Bronchial epithelial cell (primary cell): ENCODE measurements at regions not wholly inside any gene's neighbourhood (a gene's known extent, or its start where the extent isn't known, plus 50 kb on each side); places are given as distances from the start of the nearest gene placed in this dataset.
A peak's percentile ranks its signal among the peaks of the same experiment; 100 is the strongest.

Experiments used
- DNase-seq: peaks from one replicate; pipeline ENCODE4 v3.0.0-alpha.2; 2010; ENCODE audit warnings: low read depth
- FAIRE-seq: peaks from 2 replicates; lab custom pipeline; 2011; peaks lifted over from hg19 to GRCh38; lab: Jason Lieb, UNC
- H3K27me3 ChIP-seq: 2 replicates; pipeline ENCODE4 v1.5.1; 2011; ENCODE audit warnings: low read length; ENCODE audit not compliant: control insufficient read depth, insufficient read depth
- H3K36me3 ChIP-seq: 2 replicates; pipeline ENCODE4 v1.5.1; 2011; ENCODE audit warnings: low read length; ENCODE audit not compliant: control insufficient read depth, insufficient read depth
- H3K4me3 ChIP-seq: 2 replicates; pipeline ENCODE4 v1.5.1; 2011; ENCODE audit warnings: mild to moderate bottlenecking, low read depth, low read length, control low read depth
- TF ChIP-seq, protein P1 (sequence below): IDR thresholded peaks from 2 replicates; pipeline ENCODE4 v1.5.1; 2011; ENCODE audit warnings: mild to moderate bottlenecking, moderate library complexity, low read length, control low read depth, inconsistent platforms; ENCODE audit not compliant: insufficient read depth, severe bottlenecking

DNA sequence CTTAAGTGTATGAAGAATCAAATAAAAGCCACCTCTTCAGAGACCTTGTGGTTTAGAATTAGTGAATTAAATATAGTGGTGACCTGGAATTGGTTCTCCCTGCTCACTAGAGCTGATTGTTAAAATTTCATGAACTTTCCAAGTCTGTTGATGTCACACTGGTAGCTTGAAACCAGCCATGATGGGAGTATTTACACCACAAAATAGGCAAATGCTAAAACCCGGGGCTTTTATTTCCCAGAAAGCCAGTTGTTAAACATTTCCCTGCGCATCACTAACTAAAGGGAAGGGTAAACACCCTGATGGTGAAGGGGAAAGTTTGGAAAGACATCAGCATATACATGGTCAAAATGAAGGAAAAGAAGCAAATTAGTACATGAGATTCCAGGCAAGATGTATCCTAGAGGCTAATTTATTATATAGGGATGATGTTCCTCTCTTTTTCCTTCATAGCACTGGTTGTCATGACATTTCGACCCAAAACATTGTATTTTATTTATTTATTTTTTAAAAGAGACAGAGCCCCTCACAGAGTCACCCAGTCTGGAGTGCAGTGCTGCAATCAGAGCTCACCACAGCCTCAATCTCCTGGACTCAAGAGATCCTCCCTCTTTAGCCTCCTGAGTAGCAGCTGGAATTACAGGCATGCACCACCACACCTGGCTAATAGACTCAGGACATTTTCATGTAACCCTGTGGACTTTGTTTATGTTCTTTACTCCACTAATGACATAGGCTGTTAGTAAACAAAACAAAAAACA lies 123.2 kb downstream of the RIN2 start:
- DNase-seq: no peak
- H3K36me3 ChIP-seq: no peaks in the 10 kb centered on the region
- H3K27me3 ChIP-seq: no peaks in the 10 kb centered on the region
- H3K4me3 ChIP-seq: no peak overlapping the region
- no peak for FAIRE-seq
- TF ChIP-seq, protein P1, sequence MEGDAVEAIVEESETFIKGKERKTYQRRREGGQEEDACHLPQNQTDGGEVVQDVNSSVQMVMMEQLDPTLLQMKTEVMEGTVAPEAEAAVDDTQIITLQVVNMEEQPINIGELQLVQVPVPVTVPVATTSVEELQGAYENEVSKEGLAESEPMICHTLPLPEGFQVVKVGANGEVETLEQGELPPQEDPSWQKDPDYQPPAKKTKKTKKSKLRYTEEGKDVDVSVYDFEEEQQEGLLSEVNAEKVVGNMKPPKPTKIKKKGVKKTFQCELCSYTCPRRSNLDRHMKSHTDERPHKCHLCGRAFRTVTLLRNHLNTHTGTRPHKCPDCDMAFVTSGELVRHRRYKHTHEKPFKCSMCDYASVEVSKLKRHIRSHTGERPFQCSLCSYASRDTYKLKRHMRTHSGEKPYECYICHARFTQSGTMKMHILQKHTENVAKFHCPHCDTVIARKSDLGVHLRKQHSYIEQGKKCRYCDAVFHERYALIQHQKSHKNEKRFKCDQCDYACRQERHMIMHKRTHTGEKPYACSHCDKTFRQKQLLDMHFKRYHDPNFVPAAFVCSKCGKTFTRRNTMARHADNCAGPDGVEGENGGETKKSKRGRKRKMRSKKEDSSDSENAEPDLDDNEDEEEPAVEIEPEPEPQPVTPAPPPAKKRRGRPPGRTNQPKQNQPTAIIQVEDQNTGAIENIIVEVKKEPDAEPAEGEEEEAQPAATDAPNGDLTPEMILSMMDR: no peak

DNA sequence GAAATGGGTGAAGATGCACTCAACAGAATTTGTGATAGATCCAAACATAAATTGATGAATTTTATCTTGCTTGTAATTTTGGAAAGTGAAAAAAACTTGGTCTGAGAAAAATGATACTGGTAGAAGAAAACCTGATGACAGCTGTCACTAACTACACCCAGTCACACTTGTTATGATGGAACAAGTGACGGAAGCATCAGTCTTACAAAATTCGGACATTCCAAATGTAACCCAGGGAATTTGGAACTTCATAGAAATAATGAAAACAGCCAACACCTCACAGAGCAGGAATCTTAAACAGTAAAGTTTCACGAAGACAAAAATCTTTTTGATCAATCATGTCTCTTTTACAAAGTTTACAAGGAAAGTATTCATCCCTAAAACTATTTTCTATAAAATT lies 123.9 kb downstream of the RIN2 start:
- Histone ChIP-seq H3K27me3 (no peaks in the 10 kb centered on the region), H3K36me3 (no peaks in the 10 kb centered on the region), H3K4me3 (no peak overlapping the region)
- FAIRE-seq (no peak), DNase-seq (no peak)
- TF ChIP-seq, protein P1: no peak

- TF ChIP-seq, protein P1: no peak
- Histone ChIP-seq H3K4me3 (no peak overlapping the region), H3K27me3 (no peaks in the 10 kb centered on the region), H3K36me3 (no peaks in the 10 kb centered on the region)
- FAIRE-seq (no peak), DNase-seq (no peak)
Measured at GRCh38 chr20:19882446-19882845, 124.4 kb downstream of the RIN2 start.

- Histone ChIP-seq H3K27me3 (no peaks in the 10 kb centered on the region), H3K36me3 (no peaks in the 10 kb centered on the region), H3K4me3 (no peak overlapping the region)
- TF ChIP-seq, protein P1: no peak
- FAIRE-seq: no peak
- no peak for DNase-seq
Measured at GRCh38 chr20:19883501-19883900, 125.4 kb downstream of the RIN2 start.

DNA sequence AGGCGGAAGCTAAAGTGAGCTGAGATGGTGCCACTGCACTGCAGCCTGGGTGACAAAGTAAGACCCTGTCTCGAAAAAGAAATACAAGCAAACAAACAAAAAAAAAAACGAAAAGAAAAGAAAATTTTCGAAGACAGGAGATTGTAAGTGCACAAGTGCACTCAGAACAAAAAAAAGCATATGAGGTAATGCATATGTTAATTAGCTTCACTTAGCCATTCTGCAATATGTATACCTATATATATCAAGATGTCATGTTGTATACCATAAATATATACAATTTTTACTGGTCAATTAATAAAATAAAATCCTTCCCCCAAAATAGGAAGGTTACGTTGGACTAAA lies 127.5 kb downstream of the RIN2 start:
- DNase-seq (peak; percentile 47), FAIRE-seq (no peak)
- Histone ChIP-seq H3K36me3 (no peaks in the 10 kb centered on the region), H3K27me3 (no peaks in the 10 kb centered on the region), H3K4me3 (peak overlapping the region; percentile 16)
- TF ChIP-seq, protein P1: no peak
